Lung microvascular endothelial cell (primary cell): ENCODE measurements at regions not wholly inside any gene's neighbourhood (a gene's known extent, or its start where the extent isn't known, plus 50 kb on each side); places are given as distances from the start of the nearest gene placed in this dataset.

Experiments used
- DNase-seq, 2 donors: peaks; one replicate each; pipeline versions ENCODE4 v3.0.0 to v3.0.0-alpha.2; 2010; ENCODE audit warnings: low read depth in 2 of 2

DNA sequence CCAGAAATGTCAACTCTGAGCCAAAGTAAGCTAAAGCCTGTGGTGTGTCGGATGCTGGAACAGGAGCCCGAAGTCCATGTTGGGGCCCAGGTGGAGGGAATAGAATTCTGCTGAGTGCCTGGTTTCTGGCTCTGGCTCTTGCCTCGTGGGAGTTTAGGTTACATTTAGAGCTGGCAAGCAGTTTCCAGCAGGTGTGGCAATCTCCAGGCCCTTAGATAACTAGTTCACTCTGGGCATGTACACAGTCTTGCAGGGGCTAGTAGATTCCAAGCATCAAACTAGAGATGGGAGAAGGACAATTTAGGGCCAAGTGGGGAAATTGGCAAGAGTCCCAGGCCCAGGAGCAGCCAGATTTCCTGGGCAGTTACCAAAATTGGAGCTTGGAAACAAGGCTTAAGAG, 56.3 kb upstream of the STOX2 start:
- DNase-seq = no peak

DNA sequence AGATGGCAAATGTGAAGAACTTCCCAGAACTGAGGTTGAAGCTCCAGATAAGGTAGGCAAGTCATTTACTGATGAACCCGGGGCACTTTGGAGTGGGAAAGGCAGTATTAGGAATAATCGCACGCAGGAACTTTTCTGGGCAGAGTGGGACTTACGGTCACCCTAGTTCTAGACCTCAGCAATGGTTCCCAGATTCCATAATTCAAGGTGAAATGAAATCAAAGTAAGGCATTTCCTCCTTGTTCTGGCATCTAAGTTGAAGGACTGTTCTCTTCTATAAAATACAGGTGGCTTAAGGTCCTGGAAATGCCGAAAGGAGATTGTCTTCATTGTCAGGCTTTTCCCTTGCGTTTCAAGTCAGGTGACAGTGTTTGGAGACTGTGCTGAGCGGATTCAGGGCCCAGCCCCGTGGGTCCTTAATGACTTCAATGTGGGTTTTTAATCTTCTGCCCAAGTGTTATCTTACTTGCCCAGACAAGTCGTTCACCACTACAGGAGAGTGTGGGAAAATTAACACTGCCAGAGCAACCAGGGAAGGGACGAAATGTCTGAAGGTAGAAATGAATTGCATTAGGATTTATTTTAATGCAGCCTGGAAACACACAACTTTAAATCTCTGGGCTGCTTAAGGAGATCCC, 52.1 kb upstream of the STOX2 start:
- no peak for DNase-seq

DNA sequence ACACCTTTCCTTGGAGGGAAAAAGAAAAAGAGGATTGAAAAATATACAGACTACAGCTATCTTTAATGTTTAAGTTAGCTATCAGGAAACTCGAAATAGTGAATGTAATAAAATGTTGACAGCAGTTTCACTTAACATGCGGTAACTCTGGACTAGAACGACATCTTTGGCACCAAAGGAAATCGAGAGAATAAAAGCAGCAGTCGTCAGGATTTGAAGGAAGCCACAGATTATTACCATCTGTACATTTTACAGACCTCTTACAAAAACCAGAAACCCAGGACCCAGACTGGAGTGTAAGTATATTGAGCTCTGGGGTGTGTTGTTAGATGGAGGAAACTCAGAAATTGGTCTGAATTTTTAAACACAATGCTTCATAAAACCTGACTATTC, 51.6 kb upstream of the STOX2 start:
- no peak for DNase-seq
